Ascending aorta (tissue), 2 donors: ENCODE measurements at regions not wholly inside any gene's neighbourhood (a gene's known extent, or its start where the extent isn't known, plus 50 kb on each side); places are given as distances from the start of the nearest gene placed in this dataset.

Experiments used
- DNase-seq, 2 donors: peaks; one replicate each; pipeline ENCODE4 v3.0.0-alpha.2; 2019; ENCODE audit warnings: low spot score in 2 of 2
- H3K27ac ChIP-seq, 2 donors: fragments of 200-600 bp; sonication (generic); one replicate each; pipeline ENCODE4 v1.5.1; 2016 to 2017; ENCODE audit warnings: mild to moderate bottlenecking in 1 of 2
- H3K27me3 ChIP-seq: fragments of 200-600 bp; sonication (generic); one replicate; pipeline ENCODE4 v1.5.1; 2017
- H3K36me3 ChIP-seq, 2 donors: fragments of 200-600 bp; sonication (generic); one replicate each; pipeline ENCODE4 v1.5.1; 2016
- H3K4me1 ChIP-seq, 2 donors: fragments of 200-600 bp; sonication (generic); one replicate each; pipeline ENCODE4 v1.5.1; 2016 to 2017; ENCODE audit warnings: mild to moderate bottlenecking in 1 of 2
- H3K4me3 ChIP-seq, 2 donors: fragments of 200-600 bp; sonication (generic); one replicate each; pipeline ENCODE4 v1.5.1; 2016 to 2017; ENCODE audit warnings: mild to moderate bottlenecking in 1 of 2
- H3K9me3 ChIP-seq, 2 donors: fragments of 200-600 bp; sonication (generic); one replicate each; pipeline ENCODE4 v1.5.1; 2016
- CTCF ChIP-seq, 3 experiments: fragments of 200-600 bp in 2 of 3; fragments of 450-650 bp in 1 of 3; sonication (generic) in 2 of 3; IDR thresholded peaks; one replicate each; pipeline ENCODE4 v1.5.1; 2016 to 2019; ENCODE audit warnings: antibody characterized with exemption in 3 of 3, mild to moderate bottlenecking in 1 of 3, moderate library complexity in 1 of 3
- intact Hi-C: fragments of 100-400 bp; cut with DNase I; formaldehyde crosslinking; loops from one replicate; pipeline ENCODE4 v1.15.1; 2023

- Histone ChIP-seq H3K4me3 (no peak overlapping the region), H3K9me3 (no peaks in the 10 kb centered on the region), H3K4me1 (peaks cover 0 to 1% of the 10 kb centered on the region in 2 donors), H3K36me3 (no peaks in the 10 kb centered on the region), H3K27ac (no peak overlapping the region), H3K27me3 (no peaks in the 10 kb centered on the region)
- intact Hi-C loops: no loop called here
- no peak for DNase-seq
- TF ChIP-seq CTCF (IDR thresholded peaks at IDR 0.05): no peak
Observed at GRCh38 chr5:56558131-56558745, 257.1 kb upstream of the MAP3K1 start.

- Histone ChIP-seq H3K4me3 (no peak overlapping the region), H3K27me3 (no peaks in the 10 kb centered on the region), H3K4me1 (peaks cover 0 to 9% of the 10 kb centered on the region in 2 donors), H3K36me3 (no peaks in the 10 kb centered on the region), H3K27ac (no peak overlapping the region), H3K9me3 (no peaks in the 10 kb centered on the region)
- TF ChIP-seq CTCF (IDR thresholded peaks at IDR 0.05): no peak
- intact Hi-C loops: no loop called here
- DNase-seq: no peak
Observed at GRCh38 chr5:56557198-56557597, 258.2 kb upstream of the MAP3K1 start.

GRCh38 chr5:56552612-56553268 lies 262.6 kb upstream of the MAP3K1 start:
- intact Hi-C loops: loop anchor here (5.0 kb wide), 1 partner anchor 40 kb away; no protein-coding TSS in a partner anchor
- Histone ChIP-seq H3K27ac (peak overlapping the region; percentile 19 to 45), H3K9me3 (no peaks in the 10 kb centered on the region), H3K4me3 (no peak overlapping the region), H3K27me3 (no peaks in the 10 kb centered on the region), H3K36me3 (no peaks in the 10 kb centered on the region), H3K4me1 (peaks cover 0 to 14% of the 10 kb centered on the region in 2 donors)
- no peak for DNase-seq
- TF ChIP-seq CTCF (IDR thresholded peaks at IDR 0.05): no peak

GRCh38 chr5:56550227-56550626 lies 265.1 kb upstream of the MAP3K1 start:
- Histone ChIP-seq H3K27ac (no peak overlapping the region), H3K9me3 (no peaks in the 10 kb centered on the region), H3K4me1 (peaks cover 0 to 14% of the 10 kb centered on the region in 2 donors), H3K36me3 (no peaks in the 10 kb centered on the region), H3K4me3 (no peak overlapping the region), H3K27me3 (no peaks in the 10 kb centered on the region)
- intact Hi-C loops: loop anchor here (5.0 kb wide), 1 partner anchor 38 kb away; no protein-coding TSS in a partner anchor
- no peak for DNase-seq
- TF ChIP-seq CTCF (IDR thresholded peaks at IDR 0.05): no peak

- no peak overlapping the region for H3K4me3 ChIP-seq
- H3K36me3 ChIP-seq: no peaks in the 10 kb centered on the region
- H3K27me3 ChIP-seq: no peaks in the 10 kb centered on the region
- intact Hi-C loops: no loop called here
- no peaks in the 10 kb centered on the region for H3K9me3 ChIP-seq
- no peak overlapping the region for H3K27ac ChIP-seq
- peaks cover 0 to 14% of the 10 kb centered on the region in 2 donors for H3K4me1 ChIP-seq
- TF ChIP-seq CTCF (IDR thresholded peaks at IDR 0.05): no peak
- DNase-seq: no peak
Observed at GRCh38 chr5:56549096-56549886, 266.1 kb upstream of the MAP3K1 start.
